OCI-LY1 (cell line): ENCODE measurements at regions not wholly inside any gene's neighbourhood (a gene's known extent, or its start where the extent isn't known, plus 50 kb on each side); places are given as distances from the start of the nearest gene placed in this dataset.

Experiments
- EZH2 ChIP-seq: fragments of 200-600 bp; sonication (generic), shearing (Covaris generic); IDR thresholded peaks from 2 replicates; pipeline ENCODE4 v1.8.0; 2017; ENCODE audit warnings: borderline replicate concordance, mixed run types, mild to moderate bottlenecking, antibody characterized with exemption, low read length, moderate library complexity, mixed read lengths
- TF ChIP-seq, protein P1 (sequence below): fragments of 200-600 bp; sonication (generic), shearing (Covaris generic); IDR thresholded peaks from 2 replicates; pipeline ENCODE4 v1.5.1; 2017; ENCODE audit warnings: mild to moderate bottlenecking, antibody characterized with exemption, low read length, moderate library complexity, mixed read lengths

DNA sequence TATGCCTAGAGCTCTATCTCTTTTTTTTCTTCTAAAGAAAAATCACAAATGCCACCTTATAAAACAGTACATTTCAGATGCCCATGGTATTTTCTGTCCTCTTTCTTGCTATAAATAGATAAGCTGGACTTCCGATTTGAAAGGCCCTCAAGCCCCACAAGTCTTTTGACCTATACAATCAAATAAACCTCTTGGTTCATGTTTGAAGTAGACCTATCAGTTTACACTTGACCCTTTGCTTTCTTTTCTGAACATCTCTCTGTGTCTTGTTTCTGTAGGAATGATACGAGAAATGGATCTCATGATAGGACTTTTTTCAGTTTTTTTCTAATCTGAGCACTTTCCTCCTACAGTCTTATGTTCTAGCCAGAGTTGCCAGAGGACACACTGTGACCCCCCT, 327.2 kb downstream of the SOX9 start:
- TF ChIP-seq, protein P1, sequence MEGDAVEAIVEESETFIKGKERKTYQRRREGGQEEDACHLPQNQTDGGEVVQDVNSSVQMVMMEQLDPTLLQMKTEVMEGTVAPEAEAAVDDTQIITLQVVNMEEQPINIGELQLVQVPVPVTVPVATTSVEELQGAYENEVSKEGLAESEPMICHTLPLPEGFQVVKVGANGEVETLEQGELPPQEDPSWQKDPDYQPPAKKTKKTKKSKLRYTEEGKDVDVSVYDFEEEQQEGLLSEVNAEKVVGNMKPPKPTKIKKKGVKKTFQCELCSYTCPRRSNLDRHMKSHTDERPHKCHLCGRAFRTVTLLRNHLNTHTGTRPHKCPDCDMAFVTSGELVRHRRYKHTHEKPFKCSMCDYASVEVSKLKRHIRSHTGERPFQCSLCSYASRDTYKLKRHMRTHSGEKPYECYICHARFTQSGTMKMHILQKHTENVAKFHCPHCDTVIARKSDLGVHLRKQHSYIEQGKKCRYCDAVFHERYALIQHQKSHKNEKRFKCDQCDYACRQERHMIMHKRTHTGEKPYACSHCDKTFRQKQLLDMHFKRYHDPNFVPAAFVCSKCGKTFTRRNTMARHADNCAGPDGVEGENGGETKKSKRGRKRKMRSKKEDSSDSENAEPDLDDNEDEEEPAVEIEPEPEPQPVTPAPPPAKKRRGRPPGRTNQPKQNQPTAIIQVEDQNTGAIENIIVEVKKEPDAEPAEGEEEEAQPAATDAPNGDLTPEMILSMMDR: no peak
- no peak for TF ChIP-seq EZH2
